ENCODE measurements at regions not wholly inside any gene's neighbourhood (a gene's known extent, or its start where the extent isn't known, plus 50 kb on each side); places are given as distances from the start of the nearest gene placed in this dataset.
"Not testable (repeated sequence)": the region's sequence is repeated elsewhere in the genome, so short reads cannot be mapped to it uniquely, and the experiment has no call there.

DNA sequence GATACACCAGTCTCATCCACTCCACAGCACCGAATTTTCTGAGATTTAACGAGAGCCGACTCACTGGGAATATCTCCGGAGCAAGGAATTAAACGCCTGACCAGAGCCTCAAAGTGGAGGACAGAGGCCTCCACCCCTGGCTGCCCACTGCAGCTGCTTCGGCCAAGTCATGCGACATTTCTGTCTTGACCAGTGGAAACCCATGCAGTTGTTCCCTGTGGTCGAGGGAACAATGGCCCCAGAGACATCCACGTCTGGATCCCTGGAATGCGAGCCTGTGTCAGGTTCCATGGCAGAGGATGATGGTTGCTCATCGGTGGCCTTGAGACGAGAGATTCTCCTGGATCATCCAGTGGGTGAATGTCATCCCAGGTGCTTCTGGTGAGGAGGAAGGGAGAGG, 65.7 kb upstream of the INSIG1 start:
- DNase-seq: no peak

DNA sequence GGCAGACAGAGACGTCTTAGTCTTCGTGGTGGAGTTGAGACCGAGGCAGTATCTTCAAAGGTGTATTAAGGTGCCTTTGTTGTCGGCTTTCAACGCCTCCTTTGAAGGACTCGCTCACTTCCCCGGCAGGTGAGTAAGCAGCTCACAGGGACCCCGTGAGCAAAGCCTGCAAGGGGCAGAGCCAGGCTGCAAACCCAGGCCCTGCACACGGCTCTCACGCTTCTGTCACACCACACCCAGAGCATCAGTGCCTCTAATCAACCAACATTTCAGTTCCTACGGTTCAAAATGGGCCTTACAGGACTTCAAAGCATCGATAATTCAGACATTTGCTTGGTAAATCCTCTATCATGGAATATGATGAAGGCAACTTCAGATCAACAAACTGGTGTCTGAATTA, 64.8 kb upstream of the INSIG1 start:
- no peak for DNase-seq

DNA sequence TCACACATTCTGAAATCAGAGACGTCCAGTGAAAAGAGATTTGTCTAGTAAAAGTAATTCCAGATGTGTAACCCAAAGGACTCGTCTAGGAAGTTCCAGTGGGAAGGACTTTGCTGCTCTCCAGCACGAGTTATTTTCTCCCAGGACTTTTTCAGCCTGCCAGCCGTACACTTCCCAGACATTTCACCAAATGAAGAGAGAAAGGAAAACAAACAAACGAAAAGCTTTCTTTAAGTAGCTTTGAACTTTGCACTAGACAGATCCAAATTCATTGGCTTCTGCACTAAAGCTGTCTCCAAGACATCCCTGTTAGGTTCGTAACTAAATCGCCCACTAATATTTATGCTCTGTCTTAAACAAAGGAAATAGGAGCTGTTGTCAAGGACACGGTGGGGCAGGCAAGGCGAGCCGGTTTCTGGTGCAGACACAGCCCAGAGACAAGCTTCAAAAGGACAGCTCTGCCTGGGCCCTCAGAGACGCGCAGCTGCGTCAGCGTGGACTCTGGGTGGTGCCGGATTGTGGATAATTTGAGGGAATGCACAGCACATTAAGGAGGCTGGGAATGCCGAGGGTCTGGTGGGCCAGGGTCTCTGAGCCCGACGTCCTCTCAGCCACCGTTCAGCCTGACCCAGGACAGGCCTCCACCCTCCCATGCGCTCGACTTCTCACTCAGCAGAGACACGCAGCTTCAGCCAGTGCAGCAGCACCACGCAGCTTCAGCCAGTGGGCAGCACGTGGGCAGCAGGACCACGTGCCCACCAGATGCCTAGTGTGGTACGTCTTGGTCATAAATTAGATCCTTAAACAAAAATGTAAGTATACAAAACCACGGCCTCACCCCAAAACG, 64.1 kb upstream of the INSIG1 start:
- DNase-seq: no peak

DNA sequence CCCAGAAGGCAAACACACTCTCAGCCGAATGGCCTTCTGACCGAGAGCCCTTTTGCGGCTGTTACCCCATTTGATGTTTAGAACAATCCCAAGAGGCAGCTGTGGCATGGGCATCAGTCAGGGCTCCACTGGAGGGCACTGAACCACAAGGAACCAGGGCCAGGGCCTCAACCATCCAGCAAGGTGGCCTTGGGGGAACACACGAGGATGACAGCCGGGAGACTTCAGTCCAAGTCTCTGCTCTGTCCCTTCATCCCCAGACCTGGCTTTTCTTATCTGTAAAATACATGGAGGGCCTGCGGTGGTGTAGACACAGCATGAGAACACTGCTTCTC, 63.6 kb upstream of the INSIG1 start:
- no peak for DNase-seq

GRCh38 chr7:155234950-155235789, 62.5 kb upstream of the INSIG1 start:
- no peak for DNase-seq

GRCh38 chr7:155236386-155236785, 61.3 kb upstream of the INSIG1 start:
- DNase-seq: no peak

DNA sequence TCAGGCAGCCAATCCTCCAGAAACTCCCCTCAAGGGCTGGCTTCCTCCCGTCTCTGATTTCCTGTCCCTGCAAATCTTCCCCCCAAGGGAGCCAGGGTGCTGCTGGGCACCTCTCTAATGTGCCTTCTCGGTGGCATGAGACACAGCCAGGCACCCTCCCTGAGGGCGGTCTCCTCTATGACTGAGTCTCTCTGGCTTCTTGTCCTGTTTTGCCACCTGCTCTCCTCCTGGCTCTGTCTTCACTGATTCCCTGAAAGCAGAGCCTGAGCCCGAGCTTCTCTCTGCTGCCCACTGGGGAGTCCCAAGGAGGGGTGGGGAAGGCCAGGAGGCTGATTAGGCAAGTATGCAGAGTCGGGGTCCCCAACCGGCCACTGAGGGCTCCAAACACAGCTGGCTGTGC, 60.4 kb upstream of the INSIG1 start:
- no peak for DNase-seq

DNA sequence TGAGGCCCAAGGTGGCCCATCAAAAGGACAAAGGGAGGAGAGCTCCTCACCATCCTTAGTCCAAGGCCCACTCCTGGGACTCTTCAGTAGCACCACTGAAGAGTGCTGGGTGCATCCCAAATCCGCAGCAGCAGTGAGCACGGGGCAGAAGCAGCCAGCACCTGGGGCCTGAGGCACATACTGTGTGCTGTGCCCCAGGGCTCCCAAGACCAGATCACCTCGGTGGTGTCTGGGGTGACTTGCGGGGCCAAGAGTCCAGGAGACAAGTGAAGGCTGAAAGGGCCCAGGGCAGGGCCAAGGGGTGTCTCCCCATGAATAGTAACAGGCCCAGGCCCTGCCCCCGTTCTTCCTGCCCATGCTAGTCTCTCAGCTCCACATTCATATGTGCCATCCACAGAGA, 59.9 kb upstream of the INSIG1 start:
- no peak for DNase-seq

DNA sequence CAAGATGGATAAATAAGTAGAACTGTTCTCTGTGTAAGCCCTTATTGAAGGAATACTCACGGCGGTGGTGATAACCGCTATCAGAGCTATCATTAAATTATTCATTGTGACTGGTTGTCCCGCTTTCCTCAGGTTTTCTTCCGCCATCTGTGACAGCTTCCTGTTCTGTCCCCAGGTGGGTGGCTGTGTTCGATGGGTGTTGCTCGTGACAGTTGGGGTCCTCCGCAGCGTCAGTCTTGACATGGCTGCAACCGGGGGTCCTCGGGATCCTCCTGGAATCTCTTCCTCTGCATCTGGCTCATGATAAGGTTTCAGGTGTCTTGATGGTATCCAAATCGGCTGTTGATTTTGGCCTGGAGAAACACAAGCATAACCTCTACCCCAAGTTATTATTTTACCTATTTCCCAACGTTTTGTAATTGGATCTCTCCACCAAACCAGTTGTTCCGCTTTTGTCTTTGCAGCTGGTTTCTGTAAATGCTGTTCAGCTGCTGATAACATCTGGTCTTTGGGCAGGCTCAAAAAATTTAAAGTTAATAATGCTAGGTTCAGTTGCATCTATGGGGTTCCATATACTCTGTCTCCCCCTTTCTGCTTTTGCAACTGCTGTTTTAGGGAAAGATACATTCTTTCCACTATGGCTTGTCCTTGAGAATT, 58.1 kb upstream of the INSIG1 start:
- not testable (repeated sequence) for DNase-seq

GRCh38 chr7:155244675-155245074, 53.0 kb upstream of the INSIG1 start:
- DNase-seq: no peak

- no peak for DNase-seq
Observed at GRCh38 chr7:155247479-155248365, 50.0 kb upstream of the INSIG1 start.

Measured in NCI-H187 treated with DMSO at 0.1 percent for 48 hours (cell line).